ENCODE measurements at regions not wholly inside any gene's neighbourhood (a gene's known extent, or its start where the extent isn't known, plus 50 kb on each side); places are given as distances from the start of the nearest gene placed in this dataset.

DNA sequence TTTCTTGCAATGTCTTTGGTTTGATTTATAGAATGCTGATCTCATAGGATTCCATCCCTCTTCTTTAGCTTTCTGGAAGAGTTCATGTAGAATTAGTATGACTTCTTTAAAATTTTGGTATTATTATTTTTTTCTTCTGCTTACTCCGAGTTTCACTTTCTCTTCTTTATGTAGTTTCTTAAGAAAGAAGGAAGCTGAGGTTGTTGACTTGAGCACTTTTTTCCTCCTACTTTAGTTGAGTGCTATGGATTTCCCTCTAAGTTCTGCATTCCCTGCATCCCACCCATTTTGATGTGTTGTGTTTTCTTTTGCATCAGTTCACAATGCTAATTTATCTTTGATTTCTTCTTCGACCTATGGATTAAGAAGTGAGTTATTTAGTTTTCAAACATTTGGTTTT lies 78.9 kb upstream of the SPRED2 start:
- TF ChIP-seq, protein P1, sequence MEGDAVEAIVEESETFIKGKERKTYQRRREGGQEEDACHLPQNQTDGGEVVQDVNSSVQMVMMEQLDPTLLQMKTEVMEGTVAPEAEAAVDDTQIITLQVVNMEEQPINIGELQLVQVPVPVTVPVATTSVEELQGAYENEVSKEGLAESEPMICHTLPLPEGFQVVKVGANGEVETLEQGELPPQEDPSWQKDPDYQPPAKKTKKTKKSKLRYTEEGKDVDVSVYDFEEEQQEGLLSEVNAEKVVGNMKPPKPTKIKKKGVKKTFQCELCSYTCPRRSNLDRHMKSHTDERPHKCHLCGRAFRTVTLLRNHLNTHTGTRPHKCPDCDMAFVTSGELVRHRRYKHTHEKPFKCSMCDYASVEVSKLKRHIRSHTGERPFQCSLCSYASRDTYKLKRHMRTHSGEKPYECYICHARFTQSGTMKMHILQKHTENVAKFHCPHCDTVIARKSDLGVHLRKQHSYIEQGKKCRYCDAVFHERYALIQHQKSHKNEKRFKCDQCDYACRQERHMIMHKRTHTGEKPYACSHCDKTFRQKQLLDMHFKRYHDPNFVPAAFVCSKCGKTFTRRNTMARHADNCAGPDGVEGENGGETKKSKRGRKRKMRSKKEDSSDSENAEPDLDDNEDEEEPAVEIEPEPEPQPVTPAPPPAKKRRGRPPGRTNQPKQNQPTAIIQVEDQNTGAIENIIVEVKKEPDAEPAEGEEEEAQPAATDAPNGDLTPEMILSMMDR (conservative IDR thresholded peaks at IDR 0.05; ENCODE audit: low read length): no peak
- TF ChIP-seq EZH2phosphoT487 (IDR thresholded peaks at IDR 0.05; ENCODE audit: borderline replicate concordance): no peak

All from Loucy (cell line).